ENCODE measurements at regions not wholly inside any gene's neighbourhood (a gene's known extent, or its start where the extent isn't known, plus 50 kb on each side); places are given as distances from the start of the nearest gene placed in this dataset.

DNA sequence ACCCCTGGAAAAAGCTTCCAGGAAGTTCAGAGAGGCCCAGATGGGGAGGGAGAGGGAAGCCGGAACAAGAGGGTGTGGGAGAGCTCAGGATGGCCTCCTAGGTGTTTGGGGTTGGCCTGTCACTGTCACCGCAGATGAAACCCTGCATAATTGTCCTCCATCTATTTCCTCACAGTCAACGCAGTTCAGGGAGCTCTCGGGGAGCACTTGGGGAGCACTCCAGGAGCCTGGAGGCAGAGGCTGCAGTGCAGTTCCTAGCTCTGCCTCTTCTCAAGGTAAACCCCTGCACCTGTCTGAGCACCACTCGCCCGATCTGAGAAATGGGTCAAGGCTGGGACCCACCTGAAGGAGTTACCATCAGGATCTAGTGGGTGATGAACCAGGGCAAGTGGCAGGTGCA is 194.6 kb upstream of the LHX5 start:
- TF ChIP-seq, protein P1, sequence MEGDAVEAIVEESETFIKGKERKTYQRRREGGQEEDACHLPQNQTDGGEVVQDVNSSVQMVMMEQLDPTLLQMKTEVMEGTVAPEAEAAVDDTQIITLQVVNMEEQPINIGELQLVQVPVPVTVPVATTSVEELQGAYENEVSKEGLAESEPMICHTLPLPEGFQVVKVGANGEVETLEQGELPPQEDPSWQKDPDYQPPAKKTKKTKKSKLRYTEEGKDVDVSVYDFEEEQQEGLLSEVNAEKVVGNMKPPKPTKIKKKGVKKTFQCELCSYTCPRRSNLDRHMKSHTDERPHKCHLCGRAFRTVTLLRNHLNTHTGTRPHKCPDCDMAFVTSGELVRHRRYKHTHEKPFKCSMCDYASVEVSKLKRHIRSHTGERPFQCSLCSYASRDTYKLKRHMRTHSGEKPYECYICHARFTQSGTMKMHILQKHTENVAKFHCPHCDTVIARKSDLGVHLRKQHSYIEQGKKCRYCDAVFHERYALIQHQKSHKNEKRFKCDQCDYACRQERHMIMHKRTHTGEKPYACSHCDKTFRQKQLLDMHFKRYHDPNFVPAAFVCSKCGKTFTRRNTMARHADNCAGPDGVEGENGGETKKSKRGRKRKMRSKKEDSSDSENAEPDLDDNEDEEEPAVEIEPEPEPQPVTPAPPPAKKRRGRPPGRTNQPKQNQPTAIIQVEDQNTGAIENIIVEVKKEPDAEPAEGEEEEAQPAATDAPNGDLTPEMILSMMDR (conservative IDR thresholded peaks at IDR 0.05; ENCODE audit: low read depth, low read length) = no peak
- no peak for TF ChIP-seq EZH2 (IDR thresholded peaks at IDR 0.05; ENCODE audit: borderline replicate concordance, low read depth, low read length, poor library complexity, severe bottlenecking)

All from A673 (cell line).